ENCODE measurements at regions not wholly inside any gene's neighbourhood (a gene's known extent, or its start where the extent isn't known, plus 50 kb on each side); places are given as distances from the start of the nearest gene placed in this dataset.
"Not testable (repeated sequence)": the region's sequence is repeated elsewhere in the genome, so short reads cannot be mapped to it uniquely, and the experiment has no call there.

DNA sequence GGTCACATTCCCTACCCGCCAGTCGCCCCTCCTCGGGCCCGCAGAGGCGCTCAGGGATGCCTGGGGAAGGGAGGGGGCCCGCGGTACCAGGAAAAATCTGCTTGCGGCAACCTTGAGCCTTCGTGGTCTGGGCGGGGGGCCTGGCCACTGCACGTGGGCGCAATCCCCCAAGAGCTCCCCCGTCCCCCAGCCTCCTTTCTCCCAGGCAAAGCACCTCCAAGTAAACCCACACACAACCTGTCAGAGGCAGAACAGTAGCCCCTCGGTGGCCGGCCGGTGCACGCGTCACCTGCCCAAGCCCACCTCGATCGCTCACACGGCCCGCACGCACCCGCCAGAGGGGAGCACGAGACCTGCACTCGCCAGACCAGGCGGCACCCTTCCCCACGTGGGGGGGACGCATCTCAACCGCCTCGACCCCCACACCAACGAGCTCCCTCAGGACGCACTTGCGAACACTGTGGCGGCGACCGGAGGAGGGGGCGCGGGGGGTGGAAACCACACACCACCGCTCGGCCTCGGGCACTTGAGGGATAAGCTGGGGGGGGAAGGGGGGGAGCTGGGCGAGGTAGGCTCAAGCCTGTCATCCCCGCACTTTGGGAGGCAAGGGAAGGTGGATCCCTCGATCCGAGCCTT, 1955.7 kb upstream of the DEFB115 start:
- H3K27me3 ChIP-seq (ENCODE audit: insufficient read depth, low read length, poor library complexity, severe bottlenecking): no peaks in the 10 kb centered on the region
- peaks cover 14% of the 10 kb centered on the region for H3K9me3 ChIP-seq (ENCODE audit: insufficient read depth, low read depth, low read length)

DNA sequence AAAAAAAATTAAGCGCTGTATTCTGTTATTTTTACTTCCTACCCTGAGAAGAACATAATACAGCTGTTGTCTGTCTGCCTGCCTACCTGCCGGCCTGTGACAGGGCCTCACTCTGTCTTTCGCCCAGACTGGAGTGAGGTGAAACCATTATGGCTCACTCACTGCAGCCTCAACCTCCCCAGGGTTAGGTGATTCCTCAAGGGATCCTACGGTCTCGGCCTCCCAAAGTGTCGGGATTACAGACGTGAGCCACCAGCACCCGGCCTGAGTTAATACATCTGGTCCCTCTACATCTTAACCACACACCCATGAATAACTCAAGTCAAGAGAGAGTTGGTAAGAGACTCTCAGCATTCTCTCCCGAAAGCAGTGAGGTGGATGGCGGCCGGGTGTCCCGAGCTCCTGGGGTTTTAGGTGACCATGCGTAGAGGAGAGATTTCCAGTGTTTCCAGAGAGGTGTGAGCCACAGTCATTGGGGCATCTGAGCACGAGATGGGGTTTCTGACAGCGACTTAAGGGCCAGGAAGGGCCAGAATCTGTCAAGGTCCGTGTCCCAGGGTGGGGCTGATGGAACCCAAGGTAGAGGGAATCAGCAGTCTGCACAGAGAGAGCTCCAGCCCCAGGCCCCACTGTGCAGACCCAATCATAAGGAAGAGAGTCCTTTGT, 1954.4 kb upstream of the DEFB115 start:
- H3K4me1 ChIP-seq (ENCODE audit: insufficient read depth, low read length, poor library complexity, severe bottlenecking): no peaks in the 10 kb centered on the region
- H3K9me3 ChIP-seq (ENCODE audit: insufficient read depth, low read depth, low read length): peaks cover 9% of the 10 kb centered on the region
- no peaks in the 10 kb centered on the region for H4K20me1 ChIP-seq (ENCODE audit: insufficient read depth, low read length, poor library complexity, severe bottlenecking)
- no peaks in the 10 kb centered on the region for H3F3A ChIP-seq (ENCODE audit: low read depth)
- H3K79me2 ChIP-seq (ENCODE audit: insufficient read depth, low read length): no peaks in the 10 kb centered on the region
- TF ChIP-seq EZH2phosphoT487 (IDR thresholded peaks at IDR 0.05; ENCODE audit: borderline replicate concordance): no peak
- TF ChIP-seq CTCF (conservative IDR thresholded peaks at IDR 0.05; ENCODE audit: low read length): no peak
- no peak overlapping the region for H3K4me2 ChIP-seq (ENCODE audit: low read depth, low read length, poor library complexity, severe bottlenecking)
- H3K9ac ChIP-seq (ENCODE audit: low read depth, low read length, poor library complexity, severe bottlenecking): no peak overlapping the region
- no peaks in the 10 kb centered on the region for H3K36me3 ChIP-seq (ENCODE audit: insufficient read depth, low read length)
- no peaks in the 10 kb centered on the region for H3K9me2 ChIP-seq (replicated peaks; ENCODE audit: low read depth, low read length)
- H3K27me3 ChIP-seq (ENCODE audit: insufficient read depth, low read length, poor library complexity, severe bottlenecking): no peaks in the 10 kb centered on the region
- H3K4me3 ChIP-seq (ENCODE audit: low read length, poor library complexity, severe bottlenecking): no peak overlapping the region
- H2AFZ ChIP-seq (ENCODE audit: low read length): no peak overlapping the region

More for the DNA sequence above, 1955.7 kb upstream of the DEFB115 start:
- no peaks in the 10 kb centered on the region for H4K20me1 ChIP-seq (ENCODE audit: insufficient read depth, low read length, poor library complexity, severe bottlenecking)
- no peaks in the 10 kb centered on the region for H3F3A ChIP-seq (ENCODE audit: low read depth)
- no peaks in the 10 kb centered on the region for H3K4me1 ChIP-seq (ENCODE audit: insufficient read depth, low read length, poor library complexity, severe bottlenecking)
- H3K9me2 ChIP-seq (replicated peaks; ENCODE audit: low read depth, low read length): no peaks in the 10 kb centered on the region
- no peak overlapping the region for H3K4me2 ChIP-seq (ENCODE audit: low read depth, low read length, poor library complexity, severe bottlenecking)
- H2AFZ ChIP-seq (ENCODE audit: low read length): no peak overlapping the region
- no peak overlapping the region for H3K9ac ChIP-seq (ENCODE audit: low read depth, low read length, poor library complexity, severe bottlenecking)
- no peak for TF ChIP-seq CTCF (conservative IDR thresholded peaks at IDR 0.05; ENCODE audit: low read length)
- no peaks in the 10 kb centered on the region for H3K36me3 ChIP-seq (ENCODE audit: insufficient read depth, low read length)
- H3K4me3 ChIP-seq (ENCODE audit: low read length, poor library complexity, severe bottlenecking): no peak overlapping the region
- no peaks in the 10 kb centered on the region for H3K79me2 ChIP-seq (ENCODE audit: insufficient read depth, low read length)

DNA sequence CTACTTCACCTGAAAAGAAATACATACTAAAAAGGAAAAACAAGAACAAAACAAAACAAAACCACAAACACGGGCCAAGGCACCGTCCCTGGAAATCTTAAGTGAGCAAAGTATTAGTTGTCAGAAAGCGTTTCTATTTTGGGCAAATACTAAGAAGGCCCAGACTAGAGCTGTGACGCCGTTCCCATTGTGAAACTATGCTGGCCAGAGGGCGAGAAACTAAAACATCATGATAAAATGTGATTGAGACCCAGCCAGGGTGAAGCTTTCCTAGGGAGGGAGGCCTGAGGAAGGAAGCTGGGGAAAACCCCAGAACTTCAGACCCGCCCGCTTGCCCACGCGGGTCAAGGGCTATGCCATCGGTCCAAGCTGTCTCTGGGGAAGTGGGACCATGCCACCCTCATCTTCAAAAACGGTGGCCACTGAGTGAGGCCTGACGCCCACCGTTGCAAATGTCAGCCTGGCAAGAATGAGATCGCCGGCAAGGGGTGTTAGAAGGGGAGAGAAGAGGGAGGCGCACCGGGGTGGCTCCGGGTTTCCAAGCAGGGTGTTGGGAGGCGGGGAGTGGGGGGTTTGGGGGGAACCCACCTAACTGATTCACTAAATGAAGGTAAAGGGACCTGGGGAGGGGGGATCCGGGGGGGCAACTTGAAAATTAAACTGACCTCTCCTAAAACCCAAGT, 1950.9 kb upstream of the DEFB115 start:
- Histone ChIP-seq H3K9me3 (ENCODE audit: insufficient read depth, low read depth, low read length) (peaks cover 3% of the 10 kb centered on the region; the same call in 1 of the 2 replicates), H4K20me1 (ENCODE audit: insufficient read depth, low read length, poor library complexity, severe bottlenecking) (no peaks in the 10 kb centered on the region), H3K4me1 (ENCODE audit: insufficient read depth, low read length, poor library complexity, severe bottlenecking) (no peaks in the 10 kb centered on the region), H3K36me3 (ENCODE audit: insufficient read depth, low read length) (no peaks in the 10 kb centered on the region), H3K9me2 (replicated peaks; ENCODE audit: low read depth, low read length) (no peaks in the 10 kb centered on the region), H3K4me3 (ENCODE audit: low read length, poor library complexity, severe bottlenecking) (no peak overlapping the region), H2AFZ (ENCODE audit: low read length) (no peak overlapping the region), H3K27me3 (ENCODE audit: insufficient read depth, low read length, poor library complexity, severe bottlenecking) (no peaks in the 10 kb centered on the region), H3K79me2 (ENCODE audit: insufficient read depth, low read length) (no peaks in the 10 kb centered on the region), H3F3A (ENCODE audit: low read depth) (no peaks in the 10 kb centered on the region), H3K4me2 (ENCODE audit: low read depth, low read length, poor library complexity, severe bottlenecking) (no peak overlapping the region), H3K9ac (ENCODE audit: low read depth, low read length, poor library complexity, severe bottlenecking) (no peak overlapping the region)
- no peak for TF ChIP-seq EZH2phosphoT487 (IDR thresholded peaks at IDR 0.05; ENCODE audit: borderline replicate concordance)
- no peak for TF ChIP-seq CTCF (conservative IDR thresholded peaks at IDR 0.05; ENCODE audit: low read length)

DNA sequence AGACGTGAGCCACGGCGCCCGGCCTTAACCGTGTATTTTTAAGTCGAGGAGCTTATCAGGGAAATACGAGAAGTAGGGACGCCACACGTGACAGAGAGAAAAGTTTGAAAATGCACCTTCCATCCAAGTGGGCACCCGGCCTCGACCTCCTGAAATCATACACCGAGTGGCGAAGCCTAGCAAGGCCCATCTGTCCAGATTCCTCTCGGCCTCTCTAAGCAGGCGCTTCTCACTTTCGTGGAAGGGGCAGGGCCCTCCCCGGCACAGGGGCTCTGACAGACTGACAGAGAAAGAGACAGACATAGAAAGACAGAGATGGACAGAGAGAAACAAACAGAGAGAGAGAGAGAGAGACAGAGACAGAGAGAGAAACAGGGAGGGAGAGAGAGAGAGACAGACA, 1950.0 kb upstream of the DEFB115 start:
- H4K20me1 ChIP-seq (ENCODE audit: insufficient read depth, low read length, poor library complexity, severe bottlenecking); H3K4me2 ChIP-seq (ENCODE audit: low read depth, low read length, poor library complexity, severe bottlenecking); H3K79me2 ChIP-seq (ENCODE audit: insufficient read depth, low read length); H3K36me3 ChIP-seq (ENCODE audit: insufficient read depth, low read length); H3F3A ChIP-seq (ENCODE audit: low read depth); H3K27me3 ChIP-seq (ENCODE audit: insufficient read depth, low read length, poor library complexity, severe bottlenecking); H3K9me3 ChIP-seq (ENCODE audit: insufficient read depth, low read depth, low read length); H3K9ac ChIP-seq (ENCODE audit: low read depth, low read length, poor library complexity, severe bottlenecking); H2AFZ ChIP-seq (ENCODE audit: low read length); H3K9me2 ChIP-seq (replicated peaks; ENCODE audit: low read depth, low read length); H3K4me3 ChIP-seq (ENCODE audit: low read length, poor library complexity, severe bottlenecking); H3K4me1 ChIP-seq (ENCODE audit: insufficient read depth, low read length, poor library complexity, severe bottlenecking): not testable (repeated sequence)

GRCh38 chr20:29308956-29309355, 1948.5 kb upstream of the DEFB115 start:
- H3K79me2 ChIP-seq (ENCODE audit: insufficient read depth, low read length); H3K4me3 ChIP-seq (ENCODE audit: low read length, poor library complexity, severe bottlenecking); H3K9me3 ChIP-seq (ENCODE audit: insufficient read depth, low read depth, low read length); H3K9ac ChIP-seq (ENCODE audit: low read depth, low read length, poor library complexity, severe bottlenecking); H3K4me1 ChIP-seq (ENCODE audit: insufficient read depth, low read length, poor library complexity, severe bottlenecking); H3K36me3 ChIP-seq (ENCODE audit: insufficient read depth, low read length); H3K9me2 ChIP-seq (replicated peaks; ENCODE audit: low read depth, low read length); H4K20me1 ChIP-seq (ENCODE audit: insufficient read depth, low read length, poor library complexity, severe bottlenecking); H2AFZ ChIP-seq (ENCODE audit: low read length); H3K4me2 ChIP-seq (ENCODE audit: low read depth, low read length, poor library complexity, severe bottlenecking); H3F3A ChIP-seq (ENCODE audit: low read depth); H3K27me3 ChIP-seq (ENCODE audit: insufficient read depth, low read length, poor library complexity, severe bottlenecking): not testable (repeated sequence)
